ENCODE measurements at regions not wholly inside any gene's neighbourhood (a gene's known extent, or its start where the extent isn't known, plus 50 kb on each side); places are given as distances from the start of the nearest gene placed in this dataset.

- no peak overlapping the region for H3K4ac ChIP-seq (ENCODE audit: low read depth in 1 of 2, low read length in 2 of 2)
- no peak overlapping the region for H2BK15ac ChIP-seq (ENCODE audit: low read depth, poor library complexity, severe bottlenecking)
- H3K9ac ChIP-seq (ENCODE audit: low read length) = no peak overlapping the region
- no peak overlapping the region for H3K18ac ChIP-seq (ENCODE audit: low read depth in 1 of 2, low read length in 2 of 2)
- no peaks in the 10 kb centered on the region for H3K36me3 ChIP-seq (ENCODE audit: control insufficient read depth in 1 of 2, insufficient read depth in 2 of 2, low read depth in 1 of 2, low read length in 2 of 2)
- no peaks in the 10 kb centered on the region for H3K27me3 ChIP-seq (ENCODE audit: control insufficient read depth in 1 of 2, insufficient read depth in 1 of 2, low read length in 2 of 2)
- no peak overlapping the region for H3K4me2 ChIP-seq (ENCODE audit: low read length, poor library complexity, severe bottlenecking)
- H3K27ac ChIP-seq (ENCODE audit: low read length, poor library complexity, severe bottlenecking) = no peak overlapping the region
- no peaks in the 10 kb centered on the region for H3K79me1 ChIP-seq (replicated peaks; ENCODE audit: low read length, poor library complexity, severe bottlenecking)
- no peak overlapping the region for H3K14ac ChIP-seq (ENCODE audit: low read length in 2 of 2)
- H3K23ac ChIP-seq (ENCODE audit: low read length in 2 of 2) = no peak overlapping the region
- H4K91ac ChIP-seq (ENCODE audit: low read length) = no peak overlapping the region
- no peak overlapping the region for H2BK12ac ChIP-seq (ENCODE audit: low read length in 2 of 2)
- H2BK5ac ChIP-seq (ENCODE audit: low read depth, low read length, poor library complexity, severe bottlenecking) = no peak overlapping the region
- H2AFZ ChIP-seq (ENCODE audit: low read depth, low read length) = no peak overlapping the region
- no peak overlapping the region for H3K4me3 ChIP-seq (ENCODE audit: insufficient read depth in 1 of 2, low read depth in 1 of 2, low read length in 2 of 2)
- no peaks in the 10 kb centered on the region for H3K4me1 ChIP-seq (ENCODE audit: control insufficient read depth, insufficient read depth, low read depth, low read length)
- no peak for DNase-seq
- H4K8ac ChIP-seq (ENCODE audit: low read length) = no peak overlapping the region
- no peak overlapping the region for H2AK5ac ChIP-seq (ENCODE audit: low read length, severe bottlenecking)
- no peak overlapping the region for H2BK120ac ChIP-seq (ENCODE audit: low read depth, low read length)
- H3K9me3 ChIP-seq (ENCODE audit: control insufficient read depth, low read length) = no peaks in the 10 kb centered on the region
- WGBS = 66% methylated on average over 2 of the region's 2 CpGs
Measured at GRCh38 chr5:13524936-13525335, 419.6 kb downstream of the DNAH5 start.

- DNase-seq = no peak
- H3K4me1 ChIP-seq (ENCODE audit: control insufficient read depth, insufficient read depth, low read depth, low read length) = no peaks in the 10 kb centered on the region
- H3K4ac ChIP-seq (ENCODE audit: low read depth in 1 of 2, low read length in 2 of 2) = no peak overlapping the region
- no peak overlapping the region for H3K27ac ChIP-seq (ENCODE audit: low read length, poor library complexity, severe bottlenecking)
- no peak overlapping the region for H3K4me2 ChIP-seq (ENCODE audit: low read length, poor library complexity, severe bottlenecking)
- H4K8ac ChIP-seq (ENCODE audit: low read length) = no peak overlapping the region
- no peak overlapping the region for H3K14ac ChIP-seq (ENCODE audit: low read length in 2 of 2)
- no peak overlapping the region for H2AFZ ChIP-seq (ENCODE audit: low read depth, low read length)
- H3K79me1 ChIP-seq (replicated peaks; ENCODE audit: low read length, poor library complexity, severe bottlenecking) = no peaks in the 10 kb centered on the region
- no CpG with 5 or more reads among the region's 1 CpG for WGBS
- H2BK12ac ChIP-seq (ENCODE audit: low read length in 2 of 2) = no peak overlapping the region
- no peak overlapping the region for H2BK5ac ChIP-seq (ENCODE audit: low read depth, low read length, poor library complexity, severe bottlenecking)
- H3K27me3 ChIP-seq (ENCODE audit: control insufficient read depth in 1 of 2, insufficient read depth in 1 of 2, low read length in 2 of 2) = peaks cover 0 to 3% of the 10 kb centered on the region in 2 experiments
- H2BK15ac ChIP-seq (ENCODE audit: low read depth, poor library complexity, severe bottlenecking) = no peak overlapping the region
- H3K18ac ChIP-seq (ENCODE audit: low read depth in 1 of 2, low read length in 2 of 2) = no peak overlapping the region
- H3K9ac ChIP-seq (ENCODE audit: low read length) = no peak overlapping the region
- H2BK120ac ChIP-seq (ENCODE audit: low read depth, low read length) = no peak overlapping the region
- H4K91ac ChIP-seq (ENCODE audit: low read length) = no peak overlapping the region
- H3K9me3 ChIP-seq (ENCODE audit: control insufficient read depth, low read length) = no peaks in the 10 kb centered on the region
- H3K36me3 ChIP-seq (ENCODE audit: control insufficient read depth in 1 of 2, insufficient read depth in 2 of 2, low read depth in 1 of 2, low read length in 2 of 2) = no peaks in the 10 kb centered on the region
- H3K23ac ChIP-seq (ENCODE audit: low read length in 2 of 2) = no peak overlapping the region
- H2AK5ac ChIP-seq (ENCODE audit: low read length, severe bottlenecking) = no peak overlapping the region
- H3K4me3 ChIP-seq (ENCODE audit: insufficient read depth in 1 of 2, low read depth in 1 of 2, low read length in 2 of 2) = no peak overlapping the region
Measured at GRCh38 chr5:13519131-13519530, 425.4 kb downstream of the DNAH5 start.

GRCh38 chr5:13516195-13516594 lies 428.3 kb downstream of the DNAH5 start:
- H3K23ac ChIP-seq (ENCODE audit: low read length in 2 of 2) = no peak overlapping the region
- H2AK5ac ChIP-seq (ENCODE audit: low read length, severe bottlenecking) = no peak overlapping the region
- no peak overlapping the region for H2BK12ac ChIP-seq (ENCODE audit: low read length in 2 of 2)
- DNase-seq = no peak
- H2AFZ ChIP-seq (ENCODE audit: low read depth, low read length) = no peak overlapping the region
- no peaks in the 10 kb centered on the region for H3K9me3 ChIP-seq (ENCODE audit: control insufficient read depth, low read length)
- WGBS = 91% methylated on average over 1 of the region's 1 CpG
- no peaks in the 10 kb centered on the region for H3K4me1 ChIP-seq (ENCODE audit: control insufficient read depth, insufficient read depth, low read depth, low read length)
- no peak overlapping the region for H2BK120ac ChIP-seq (ENCODE audit: low read depth, low read length)
- H3K4ac ChIP-seq (ENCODE audit: low read depth in 1 of 2, low read length in 2 of 2) = no peak overlapping the region
- H3K4me2 ChIP-seq (ENCODE audit: low read length, poor library complexity, severe bottlenecking) = no peak overlapping the region
- H3K79me1 ChIP-seq (replicated peaks; ENCODE audit: low read length, poor library complexity, severe bottlenecking) = no peaks in the 10 kb centered on the region
- H4K91ac ChIP-seq (ENCODE audit: low read length) = no peak overlapping the region
- H3K27ac ChIP-seq (ENCODE audit: low read length, poor library complexity, severe bottlenecking) = no peak overlapping the region
- no peak overlapping the region for H4K8ac ChIP-seq (ENCODE audit: low read length)
- no peak overlapping the region for H3K18ac ChIP-seq (ENCODE audit: low read depth in 1 of 2, low read length in 2 of 2)
- no peak overlapping the region for H3K14ac ChIP-seq (ENCODE audit: low read length in 2 of 2)
- no peaks in the 10 kb centered on the region for H3K36me3 ChIP-seq (ENCODE audit: control insufficient read depth in 1 of 2, insufficient read depth in 2 of 2, low read depth in 1 of 2, low read length in 2 of 2)
- H2BK5ac ChIP-seq (ENCODE audit: low read depth, low read length, poor library complexity, severe bottlenecking) = no peak overlapping the region
- peaks cover 0 to 3% of the 10 kb centered on the region in 2 experiments for H3K27me3 ChIP-seq (ENCODE audit: control insufficient read depth in 1 of 2, insufficient read depth in 1 of 2, low read length in 2 of 2)
- H3K9ac ChIP-seq (ENCODE audit: low read length) = no peak overlapping the region
- H3K4me3 ChIP-seq (ENCODE audit: insufficient read depth in 1 of 2, low read depth in 1 of 2, low read length in 2 of 2) = no peak overlapping the region
- H2BK15ac ChIP-seq (ENCODE audit: low read depth, poor library complexity, severe bottlenecking) = no peak overlapping the region

- Histone ChIP-seq H3K79me1 (replicated peaks; ENCODE audit: low read length, poor library complexity, severe bottlenecking) (no peaks in the 10 kb centered on the region), H3K9me3 (ENCODE audit: control insufficient read depth, low read length) (no peaks in the 10 kb centered on the region), H3K9ac (ENCODE audit: low read length) (no peak overlapping the region), H3K4me3 (ENCODE audit: insufficient read depth in 1 of 2, low read depth in 1 of 2, low read length in 2 of 2) (no peak overlapping the region), H2BK12ac (ENCODE audit: low read length in 2 of 2) (no peak overlapping the region), H2BK5ac (ENCODE audit: low read depth, low read length, poor library complexity, severe bottlenecking) (no peak overlapping the region), H3K18ac (ENCODE audit: low read depth in 1 of 2, low read length in 2 of 2) (no peak overlapping the region), H3K4me1 (ENCODE audit: control insufficient read depth, insufficient read depth, low read depth, low read length) (no peaks in the 10 kb centered on the region), H3K36me3 (ENCODE audit: control insufficient read depth in 1 of 2, insufficient read depth in 2 of 2, low read depth in 1 of 2, low read length in 2 of 2) (no peaks in the 10 kb centered on the region), H4K91ac (ENCODE audit: low read length) (no peak overlapping the region), H2BK15ac (ENCODE audit: low read depth, poor library complexity, severe bottlenecking) (no peak overlapping the region), H3K27ac (ENCODE audit: low read length, poor library complexity, severe bottlenecking) (no peak overlapping the region), H3K4me2 (ENCODE audit: low read length, poor library complexity, severe bottlenecking) (no peak overlapping the region), H3K27me3 (ENCODE audit: control insufficient read depth in 1 of 2, insufficient read depth in 1 of 2, low read length in 2 of 2) (peaks cover 0 to 3% of the 10 kb centered on the region in 2 experiments), H3K4ac (ENCODE audit: low read depth in 1 of 2, low read length in 2 of 2) (no peak overlapping the region), H3K14ac (ENCODE audit: low read length in 2 of 2) (no peak overlapping the region), H4K8ac (ENCODE audit: low read length) (no peak overlapping the region), H2AFZ (ENCODE audit: low read depth, low read length) (no peak overlapping the region), H2BK120ac (ENCODE audit: low read depth, low read length) (no peak overlapping the region), H2AK5ac (ENCODE audit: low read length, severe bottlenecking) (no peak overlapping the region), H3K23ac (ENCODE audit: low read length in 2 of 2) (no peak overlapping the region)
- no peak for DNase-seq
- 37% methylated on average over 2 of the region's 2 CpGs for WGBS
Measured at GRCh38 chr5:13511442-13511841, 433.0 kb downstream of the DNAH5 start.

Measured in mesenchymal stem cell (in vitro differentiated cells and primary cell).